ENCODE measurements at regions not wholly inside any gene's neighbourhood (a gene's known extent, or its start where the extent isn't known, plus 50 kb on each side); places are given as distances from the start of the nearest gene placed in this dataset.
"Not testable (repeated sequence)": the region's sequence is repeated elsewhere in the genome, so short reads cannot be mapped to it uniquely, and the experiment has no call there.

- TF ChIP-seq, protein P1, sequence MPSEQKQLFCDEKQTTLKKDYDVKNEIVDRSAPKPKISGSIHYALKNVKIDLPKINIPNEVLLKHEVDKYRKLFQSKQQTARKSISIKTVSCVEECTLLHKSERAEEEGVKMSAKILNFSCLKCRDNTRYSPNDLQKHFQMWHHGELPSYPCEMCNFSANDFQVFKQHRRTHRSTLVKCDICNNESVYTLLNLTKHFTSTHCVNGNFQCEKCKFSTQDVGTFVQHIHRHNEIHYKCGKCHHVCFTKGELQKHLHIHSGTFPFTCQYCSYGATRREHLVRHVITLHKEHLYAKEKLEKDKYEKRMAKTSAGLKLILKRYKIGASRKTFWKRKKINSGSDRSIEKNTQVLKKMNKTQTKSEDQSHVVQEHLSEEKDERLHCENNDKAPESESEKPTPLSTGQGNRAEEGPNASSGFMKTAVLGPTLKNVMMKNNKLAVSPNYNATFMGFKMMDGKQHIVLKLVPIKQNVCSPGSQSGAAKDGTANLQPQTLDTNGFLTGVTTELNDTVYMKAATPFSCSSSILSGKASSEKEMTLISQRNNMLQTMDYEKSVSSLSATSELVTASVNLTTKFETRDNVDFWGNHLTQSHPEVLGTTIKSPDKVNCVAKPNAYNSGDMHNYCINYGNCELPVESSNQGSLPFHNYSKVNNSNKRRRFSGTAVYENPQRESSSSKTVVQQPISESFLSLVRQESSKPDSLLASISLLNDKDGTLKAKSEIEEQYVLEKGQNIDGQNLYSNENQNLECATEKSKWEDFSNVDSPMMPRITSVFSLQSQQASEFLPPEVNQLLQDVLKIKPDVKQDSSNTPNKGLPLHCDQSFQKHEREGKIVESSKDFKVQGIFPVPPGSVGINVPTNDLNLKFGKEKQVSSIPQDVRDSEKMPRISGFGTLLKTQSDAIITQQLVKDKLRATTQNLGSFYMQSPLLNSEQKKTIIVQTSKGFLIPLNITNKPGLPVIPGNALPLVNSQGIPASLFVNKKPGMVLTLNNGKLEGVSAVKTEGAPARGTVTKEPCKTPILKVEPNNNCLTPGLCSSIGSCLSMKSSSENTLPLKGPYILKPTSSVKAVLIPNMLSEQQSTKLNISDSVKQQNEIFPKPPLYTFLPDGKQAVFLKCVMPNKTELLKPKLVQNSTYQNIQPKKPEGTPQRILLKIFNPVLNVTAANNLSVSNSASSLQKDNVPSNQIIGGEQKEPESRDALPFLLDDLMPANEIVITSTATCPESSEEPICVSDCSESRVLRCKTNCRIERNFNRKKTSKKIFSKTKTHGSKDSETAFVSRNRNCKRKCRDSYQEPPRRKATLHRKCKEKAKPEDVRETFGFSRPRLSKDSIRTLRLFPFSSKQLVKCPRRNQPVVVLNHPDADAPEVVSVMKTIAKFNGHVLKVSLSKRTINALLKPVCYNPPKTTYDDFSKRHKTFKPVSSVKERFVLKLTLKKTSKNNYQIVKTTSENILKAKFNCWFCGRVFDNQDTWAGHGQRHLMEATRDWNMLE (tag by site-specific recombination; conservative IDR thresholded peaks at IDR 0.05; ENCODE audit: low read depth) = peak; percentile 91
- 0 out of 2 replicates have a peak, but pooled peaks have one; percentile 14 for TF ChIP-seq GFI1B (tag by site-specific recombination; IDR thresholded peaks at IDR 0.05)
- peak; percentile 80 for TF ChIP-seq EGR2 (tag by site-specific recombination; IDR thresholded peaks at IDR 0.05; ENCODE audit: low read depth)
- TF ChIP-seq YY2 (tag by site-specific recombination; IDR thresholded peaks at IDR 0.05) = 0 out of 2 replicates have a peak, but pooled peaks have one; percentile 62
- TF ChIP-seq ZNF561 (tag by site-specific recombination; IDR thresholded peaks at IDR 0.05; ENCODE audit: borderline replicate concordance) = peak; percentile 63; the same call in 1 of the 2 replicates
- peak; percentile 74 for TF ChIP-seq ZFHX2 (tag by site-specific recombination; conservative IDR thresholded peaks at IDR 0.05)
- peak; percentile 90 for TF ChIP-seq KLF1 (tag by site-specific recombination; IDR thresholded peaks at IDR 0.05)
- peak; percentile 62 for TF ChIP-seq ZBTB8A (tag by site-specific recombination; IDR thresholded peaks at IDR 0.05)
- TF ChIP-seq ZNF501 (tag by site-specific recombination; IDR thresholded peaks at IDR 0.05) = peak; percentile 80
Observed at GRCh38 chr7:76728571-76728974, 101.5 kb upstream of the POMZP3 start (continued).

GRCh38 chr7:76723928-76724327 is 96.8 kb upstream of the POMZP3 start:
- CTCF ChIA-PET; H3K4me1 ChIP-seq (ENCODE audit: control insufficient read depth, insufficient read depth, low read length); POLR2A ChIA-PET; H3K36me3 ChIP-seq (ENCODE audit: control insufficient read depth in 2 of 2, insufficient read depth in 1 of 2, low read length in 2 of 2); H3K9me3 ChIP-seq (ENCODE audit: control insufficient read depth, insufficient read depth, low read depth, low read length); H3K4me3 ChIP-seq (ENCODE audit: low read depth, low read length); H3K27ac ChIP-seq (ENCODE audit: extremely low read depth, low read depth, low read length): not testable (repeated sequence)

DNA sequence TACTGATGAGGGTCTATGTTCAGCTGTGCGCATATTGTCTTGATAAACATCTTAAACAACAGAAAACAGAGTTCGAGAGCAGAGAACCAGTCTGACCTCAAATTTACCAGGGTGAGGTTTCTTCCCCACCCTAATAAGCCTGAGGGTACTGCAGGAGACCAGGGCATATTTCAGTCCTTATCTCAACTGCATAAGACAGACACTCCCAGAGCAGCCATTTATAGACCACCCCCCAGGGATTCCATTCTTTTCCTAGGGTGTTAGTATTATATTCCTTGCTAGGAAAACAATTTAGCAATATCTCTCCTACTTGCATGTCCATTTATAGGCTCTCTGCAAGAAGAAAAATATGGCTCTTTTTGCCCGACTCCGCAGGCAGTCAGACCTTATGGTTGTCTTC is 89.5 kb upstream of the POMZP3 start:
- POLR2A ChIA-PET; H3K27ac ChIP-seq (ENCODE audit: extremely low read depth, low read depth, low read length); H3K4me3 ChIP-seq (ENCODE audit: low read depth, low read length); H3K9me3 ChIP-seq (ENCODE audit: control insufficient read depth, insufficient read depth, low read depth, low read length); H3K4me1 ChIP-seq (ENCODE audit: control insufficient read depth, insufficient read depth, low read length); CTCF ChIA-PET; H3K36me3 ChIP-seq (ENCODE audit: control insufficient read depth in 2 of 2, insufficient read depth in 1 of 2, low read length in 2 of 2): not testable (repeated sequence)
- TF ChIP-seq SETDB1 (IDR thresholded peaks at IDR 0.05; ENCODE audit: insufficient read length, low read length) = peak; percentile 63

DNA sequence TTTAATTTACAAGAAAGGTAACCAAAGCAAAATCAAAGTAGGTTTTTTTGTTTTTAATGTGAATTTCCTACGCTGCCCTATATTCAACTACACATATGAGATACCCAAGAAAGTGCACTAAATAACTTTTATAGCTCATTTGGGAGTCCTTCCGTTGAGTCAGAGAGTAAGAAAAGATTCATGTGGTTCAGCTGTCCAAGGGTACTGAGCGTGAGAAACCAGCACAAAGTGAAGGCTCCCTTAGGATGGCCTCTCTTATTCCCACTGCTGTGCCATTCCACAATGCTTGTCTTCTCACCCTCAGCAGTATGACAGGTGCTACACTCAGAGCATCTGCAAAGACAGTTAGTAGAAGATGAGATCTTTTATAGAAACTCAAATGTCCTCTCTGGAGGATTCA is 85.8 kb upstream of the POMZP3 start:
- H3K27ac ChIP-seq (ENCODE audit: extremely low read depth, low read depth, low read length); H3K36me3 ChIP-seq (ENCODE audit: control insufficient read depth in 2 of 2, insufficient read depth in 1 of 2, low read length in 2 of 2); POLR2A ChIA-PET; CTCF ChIA-PET; H3K4me1 ChIP-seq (ENCODE audit: control insufficient read depth, insufficient read depth, low read length); H3K9me3 ChIP-seq (ENCODE audit: control insufficient read depth, insufficient read depth, low read depth, low read length); H3K4me3 ChIP-seq (ENCODE audit: low read depth, low read length): not testable (repeated sequence)

DNA sequence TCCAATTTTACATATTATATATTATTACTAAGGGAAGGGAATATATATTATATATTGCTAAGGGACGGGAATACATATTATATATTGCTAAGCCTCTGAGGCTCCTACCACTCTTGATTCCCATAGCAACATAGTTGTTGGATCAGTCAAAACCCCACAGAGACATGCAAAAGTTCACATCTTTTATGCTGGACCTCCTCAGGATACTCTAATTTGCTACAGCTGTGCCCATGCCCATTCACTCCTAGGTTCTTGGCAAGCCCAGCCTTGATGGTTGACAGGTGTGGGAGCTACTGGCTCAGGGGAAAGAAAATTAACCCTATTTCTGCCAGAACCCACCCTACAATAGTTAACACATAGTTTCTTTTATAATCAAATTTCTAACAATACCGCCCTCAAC is 84.6 kb upstream of the POMZP3 start:
- H3K36me3 ChIP-seq (ENCODE audit: control insufficient read depth in 2 of 2, insufficient read depth in 1 of 2, low read length in 2 of 2); H3K27ac ChIP-seq (ENCODE audit: extremely low read depth, low read depth, low read length); CTCF ChIA-PET; POLR2A ChIA-PET; H3K4me1 ChIP-seq (ENCODE audit: control insufficient read depth, insufficient read depth, low read length); H3K9me3 ChIP-seq (ENCODE audit: control insufficient read depth, insufficient read depth, low read depth, low read length); H3K4me3 ChIP-seq (ENCODE audit: low read depth, low read length): not testable (repeated sequence)

- CTCF ChIA-PET; POLR2A ChIA-PET; H3K9me3 ChIP-seq (ENCODE audit: control insufficient read depth, insufficient read depth, low read depth, low read length); H3K4me1 ChIP-seq (ENCODE audit: control insufficient read depth, insufficient read depth, low read length); H3K4me3 ChIP-seq (ENCODE audit: low read depth, low read length); H3K27ac ChIP-seq (ENCODE audit: extremely low read depth, low read depth, low read length); H3K36me3 ChIP-seq (ENCODE audit: control insufficient read depth in 2 of 2, insufficient read depth in 1 of 2, low read length in 2 of 2): not testable (repeated sequence)
Observed at GRCh38 chr7:76709703-76710102, 82.6 kb upstream of the POMZP3 start.

GRCh38 chr7:76708446-76708845 is 81.4 kb upstream of the POMZP3 start:
- H3K4me3 ChIP-seq (ENCODE audit: low read depth, low read length); H3K27ac ChIP-seq (ENCODE audit: extremely low read depth, low read depth, low read length); H3K9me3 ChIP-seq (ENCODE audit: control insufficient read depth, insufficient read depth, low read depth, low read length); POLR2A ChIA-PET; H3K36me3 ChIP-seq (ENCODE audit: control insufficient read depth in 2 of 2, insufficient read depth in 1 of 2, low read length in 2 of 2); CTCF ChIA-PET; H3K4me1 ChIP-seq (ENCODE audit: control insufficient read depth, insufficient read depth, low read length): not testable (repeated sequence)

DNA sequence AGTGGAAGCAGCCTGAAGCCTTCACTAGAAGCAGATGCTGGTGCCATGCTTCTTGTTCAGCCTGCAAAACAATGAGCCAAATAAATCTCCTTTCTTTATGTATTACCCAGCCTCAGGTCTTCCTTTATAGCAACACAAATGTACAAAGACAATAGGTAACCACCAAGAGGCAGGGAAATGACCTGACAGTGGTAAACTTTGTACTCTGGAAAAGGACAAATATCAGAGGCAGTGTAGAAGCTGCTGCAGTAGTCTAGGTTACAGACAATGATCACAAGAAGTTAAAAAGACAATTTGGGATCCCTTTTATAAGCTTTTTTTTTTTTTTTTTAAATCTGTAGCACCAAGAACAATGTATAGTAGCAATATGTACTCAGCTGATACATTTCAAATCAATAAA is 76.7 kb upstream of the POMZP3 start:
- H3K36me3 ChIP-seq (ENCODE audit: control insufficient read depth in 2 of 2, insufficient read depth in 1 of 2, low read length in 2 of 2); H3K27ac ChIP-seq (ENCODE audit: extremely low read depth, low read depth, low read length); H3K4me1 ChIP-seq (ENCODE audit: control insufficient read depth, insufficient read depth, low read length); CTCF ChIA-PET; H3K9me3 ChIP-seq (ENCODE audit: control insufficient read depth, insufficient read depth, low read depth, low read length); H3K4me3 ChIP-seq (ENCODE audit: low read depth, low read length); POLR2A ChIA-PET: not testable (repeated sequence)

- H3K27ac ChIP-seq (ENCODE audit: extremely low read depth, low read depth, low read length); H3K4me1 ChIP-seq (ENCODE audit: control insufficient read depth, insufficient read depth, low read length); H3K36me3 ChIP-seq (ENCODE audit: control insufficient read depth in 2 of 2, insufficient read depth in 1 of 2, low read length in 2 of 2); H3K9me3 ChIP-seq (ENCODE audit: control insufficient read depth, insufficient read depth, low read depth, low read length); H3K4me3 ChIP-seq (ENCODE audit: low read depth, low read length); CTCF ChIA-PET; POLR2A ChIA-PET: not testable (repeated sequence)
Observed at GRCh38 chr7:76686277-76686676, 59.2 kb upstream of the POMZP3 start.
